CD4-positive, alpha-beta T cell treated with Interleukin-15 for 4 hours (primary cell): ENCODE measurements at regions not wholly inside any gene's neighbourhood (a gene's known extent, or its start where the extent isn't known, plus 50 kb on each side); places are given as distances from the start of the nearest gene placed in this dataset.
"Not testable (repeated sequence)": the region's sequence is repeated elsewhere in the genome, so short reads cannot be mapped to it uniquely, and the experiment has no call there.

Experiments
- DNase-seq: peaks from one replicate; pipeline ENCODE4 v3.0.0-alpha.2; 2020; ENCODE audit warnings: low spot score

- DNase-seq = no peak
Measured at GRCh38 chr16:77488652-77489051, 53.8 kb upstream of the ADAMTS18 start.

- no peak for DNase-seq
Measured at GRCh38 chr16:77491091-77491490, 56.3 kb upstream of the ADAMTS18 start.

- DNase-seq = no peak
Measured at GRCh38 chr16:77496934-77497333, 62.1 kb upstream of the ADAMTS18 start.

GRCh38 chr16:77499373-77500285 is 64.8 kb upstream of the ADAMTS18 start:
- no peak for DNase-seq

- DNase-seq = no peak
Measured at GRCh38 chr16:77500286-77500598, 65.4 kb upstream of the ADAMTS18 start.

- no peak for DNase-seq
Measured at GRCh38 chr16:77500934-77501664, 66.3 kb upstream of the ADAMTS18 start.

- DNase-seq = no peak
Measured at GRCh38 chr16:77502448-77502847, 67.6 kb upstream of the ADAMTS18 start.

GRCh38 chr16:77506492-77506891 is 71.7 kb upstream of the ADAMTS18 start:
- DNase-seq = not testable (repeated sequence)

GRCh38 chr16:77509051-77509450 is 74.2 kb upstream of the ADAMTS18 start:
- DNase-seq = no peak

GRCh38 chr16:77509796-77510195 is 75.0 kb upstream of the ADAMTS18 start:
- no peak for DNase-seq

- DNase-seq = no peak
Measured at GRCh38 chr16:77511053-77511452, 76.2 kb upstream of the ADAMTS18 start.

- no peak for DNase-seq
Measured at GRCh38 chr16:77514500-77515220, 79.8 kb upstream of the ADAMTS18 start.

- DNase-seq = not testable (repeated sequence)
Measured at GRCh38 chr16:77525226-77525625, 90.4 kb upstream of the ADAMTS18 start.

- DNase-seq = no peak
Measured at GRCh38 chr16:77531752-77532151, 96.9 kb upstream of the ADAMTS18 start.

GRCh38 chr16:77536809-77537208 is 102.0 kb upstream of the ADAMTS18 start:
- no peak for DNase-seq

- no peak for DNase-seq
Measured at GRCh38 chr16:77539421-77540034, 104.7 kb upstream of the ADAMTS18 start.

GRCh38 chr16:77540646-77541045 is 105.8 kb upstream of the ADAMTS18 start:
- DNase-seq = no peak

- no peak for DNase-seq
Measured at GRCh38 chr16:77541165-77541564, 106.3 kb upstream of the ADAMTS18 start.

GRCh38 chr16:77548151-77548550 is 113.3 kb upstream of the ADAMTS18 start:
- no peak for DNase-seq

GRCh38 chr16:77548766-77549165 is 113.9 kb upstream of the ADAMTS18 start:
- DNase-seq = no peak

- DNase-seq = no peak
Measured at GRCh38 chr16:77549876-77550275, 115.0 kb upstream of the ADAMTS18 start.

- no peak for DNase-seq
Measured at GRCh38 chr16:77551357-77551756, 116.5 kb upstream of the ADAMTS18 start.
